ENCODE measurements at regions not wholly inside any gene's neighbourhood (a gene's known extent, or its start where the extent isn't known, plus 50 kb on each side); places are given as distances from the start of the nearest gene placed in this dataset.

GRCh38 chr22:49677495-49677889 lies 150.2 kb downstream of the BRD1 start:
- no peak for TF ChIP-seq CTCF (IDR thresholded peaks at IDR 0.05; ENCODE audit: low read depth, low read length)
- no peak for TF ChIP-seq POLR2A (IDR thresholded peaks at IDR 0.05; ENCODE audit: extremely low read depth, insufficient read length)

All from NB4 (cell line).